ENCODE measurements at regions not wholly inside any gene's neighbourhood (a gene's known extent, or its start where the extent isn't known, plus 50 kb on each side); places are given as distances from the start of the nearest gene placed in this dataset.

- TF ChIP-seq FOXP2 (optimal IDR thresholded peaks at IDR 0.05; ENCODE audit: borderline replicate concordance, extremely low read depth, extremely low read length, insufficient read depth) (no peak), REST (IDR thresholded peaks at IDR 0.05; ENCODE audit: insufficient read depth in 1 of 2, low read depth in 2 of 2, low read length in 2 of 2) (no peak), SIN3A (IDR thresholded peaks at IDR 0.05; ENCODE audit: borderline replicate concordance, insufficient read depth, low read length) (no peak), POLR2AphosphoS5 (IDR thresholded peaks at IDR 0.05; ENCODE audit: low read depth, low read length) (no peak), TAF1 (IDR thresholded peaks at IDR 0.05; ENCODE audit: borderline replicate concordance, insufficient read depth, low read length) (no peak)
These were observed 58.3 kb downstream of the VCPKMT start for GRCh38 chr14:50058113-50058512.

All from PFSK-1 (cell line).